Heart left ventricle (tissue), 16 donors: ENCODE measurements at regions not wholly inside any gene's neighbourhood (a gene's known extent, or its start where the extent isn't known, plus 50 kb on each side); places are given as distances from the start of the nearest gene placed in this dataset.

ENCODE experiments used
- ATAC-seq, 4 donors: fragments of 200-7000 bp; cut with Tn5 transposase; one replicate each; pipeline ENCODE4 v1.9.1; 2020 to 2022; ENCODE audit warnings: moderate library complexity in 4 of 4, mild to moderate bottlenecking in 3 of 4, moderate number of reproducible peaks in 1 of 4
- DNase-seq, 5 donors: peaks; one replicate each; pipeline ENCODE4 v3.0.0-alpha.2; 2020
- H3K27ac ChIP-seq, 12 donors: fragments of 200-600 bp; sonication (generic) in 4 of 12; one replicate each; pipeline versions ENCODE4 v1.5.0 to v1.8.0; 2016 to 2022; ENCODE audit warnings: mild to moderate bottlenecking in 2 of 12
- H3K27me3 ChIP-seq, 9 donors: fragments of 200-600 bp; sonication (generic) in 2 of 9; one replicate each; pipeline versions ENCODE4 v1.5.1 to v1.8.0; 2016 to 2022; ENCODE audit warnings: mild to moderate bottlenecking in 3 of 9
- H3K36me3 ChIP-seq, 9 donors: fragments of 200-600 bp; sonication (generic) in 2 of 9; one replicate each; pipeline versions ENCODE4 v1.5.0 to v1.8.0; 2018 to 2022; ENCODE audit warnings: mild to moderate bottlenecking in 2 of 9
- H3K4me1 ChIP-seq, 12 donors: fragments of 200-600 bp; sonication (generic) in 4 of 12; one replicate each; pipeline versions ENCODE4 v1.5.0 to v1.8.0; 2016 to 2022; ENCODE audit warnings: mild to moderate bottlenecking in 3 of 12
- H3K4me3 ChIP-seq, 12 donors: fragments of 200-600 bp; sonication (generic) in 4 of 12; one replicate each; pipeline versions ENCODE4 v1.5.0 to v1.8.0; 2017 to 2022; ENCODE audit warnings: mild to moderate bottlenecking in 9 of 12, moderate library complexity in 4 of 12
- H3K9me3 ChIP-seq, 12 donors: fragments of 200-600 bp; sonication (generic) in 4 of 12; one replicate each; pipeline versions ENCODE4 v1.5.0 to v1.8.0; 2016 to 2022; ENCODE audit warnings: mild to moderate bottlenecking in 1 of 12
- POLR2A ChIP-seq, 2 donors: fragments of 450-650 bp; IDR thresholded peaks; one replicate each; pipeline ENCODE4 v1.6.1; 2017; ENCODE audit warnings: antibody characterized with exemption in 2 of 2, mild to moderate bottlenecking in 2 of 2, moderate library complexity in 2 of 2
- WGBS, 4 donors: extraction: QIAGEN DNeasy Blood & Tissue Kit in 2 of 4; methylation state at CpG; one replicate each; pipeline versions ENCODE4 v1.1.5 to v1.1.7; 2013 to 2018; 5-methylcytosine and 5-hydroxymethylcytosine counted together
- intact Hi-C, 10 donors: fragments of 100-400 bp; cut with DNase I; formaldehyde crosslinking; loops; one replicate each; pipeline versions ENCODE4 v1.11.1 to v1.14.2; 2022
- TF ChIP-seq, protein P1 (sequence below), 12 donors: fragments of 200-600 bp; sonication (generic) in 4 of 12; IDR thresholded peaks; one replicate each; pipeline versions ENCODE4 v1.5.0 to v1.8.0; 2018 to 2022; ENCODE audit warnings: antibody characterized with exemption in 12 of 12, mild to moderate bottlenecking in 5 of 12
- donor health status: ischemic (EF 13 %, LVEDD 7.1; RV severe dilation, severe dysfunction).
- donor health status: healthy with polysubstance abuse.
- donor health status: DM: no; HTN: yes; CAD: no.
- donor health status: DM: no; HTN: no; CAD: no.
- donor health status: ischemic (EF 25% LVEDD 6.9; RV normal size, moderate dysfunction).
- donor health status: ischemic (EF 25% LVEDD 5.7; RV mildly dilated, moderate dysfunction).
- donor health status: healthy.
- donor health status: DM: yes; HTN: yes; CAD: no.
- donor health status: ischemic (EF 35%, LVEDD 5.7; RV mildly dilated, moderate dysfunction).
- donor health status: nonischemic (EF 11% LVEDD 7.7; RV severe dilation, severe dysfunction).
- donor health status: DM: yes; HTN: yes; CAD: no.
- donor health status: PGD.
- donor health status: ischemic (EF 29% LVEDD 5.4; RV normal size, mild dysfunction).
- donor health status: nonischemic (EF 23%, LVEDD 6.1; RV moderate dilation, normal function).

DNA sequence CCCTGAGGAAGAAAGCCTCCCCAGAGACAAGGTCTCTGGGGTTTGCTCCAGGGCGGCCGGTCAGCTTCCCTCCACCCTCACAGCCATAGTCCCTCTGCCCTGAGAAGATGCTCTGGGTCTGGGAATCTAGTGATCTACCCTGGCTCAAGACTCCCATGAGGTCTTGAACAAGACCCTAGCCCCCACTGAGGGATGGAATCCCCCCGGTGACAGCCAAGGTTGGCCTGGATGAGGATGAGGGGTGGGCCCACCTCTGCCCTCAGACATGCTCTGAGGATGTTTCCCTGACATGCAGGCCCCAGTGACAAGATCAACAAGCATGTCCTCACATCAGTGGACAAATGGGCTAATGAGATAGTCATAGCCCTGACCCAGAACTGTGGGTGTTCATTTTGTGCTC, 138.6 kb downstream of the C5orf15 start:
- H3K27me3 ChIP-seq, result peaks cover 0 to 9% (median 0%) of the 10 kb centered on the region in 9 donors
- DNase-seq (no peak), ATAC-seq (no peak)
- H3K9me3 ChIP-seq, result peaks cover 0 to 3% (median 0%) of the 10 kb centered on the region in 12 donors
- TF ChIP-seq, protein P1, sequence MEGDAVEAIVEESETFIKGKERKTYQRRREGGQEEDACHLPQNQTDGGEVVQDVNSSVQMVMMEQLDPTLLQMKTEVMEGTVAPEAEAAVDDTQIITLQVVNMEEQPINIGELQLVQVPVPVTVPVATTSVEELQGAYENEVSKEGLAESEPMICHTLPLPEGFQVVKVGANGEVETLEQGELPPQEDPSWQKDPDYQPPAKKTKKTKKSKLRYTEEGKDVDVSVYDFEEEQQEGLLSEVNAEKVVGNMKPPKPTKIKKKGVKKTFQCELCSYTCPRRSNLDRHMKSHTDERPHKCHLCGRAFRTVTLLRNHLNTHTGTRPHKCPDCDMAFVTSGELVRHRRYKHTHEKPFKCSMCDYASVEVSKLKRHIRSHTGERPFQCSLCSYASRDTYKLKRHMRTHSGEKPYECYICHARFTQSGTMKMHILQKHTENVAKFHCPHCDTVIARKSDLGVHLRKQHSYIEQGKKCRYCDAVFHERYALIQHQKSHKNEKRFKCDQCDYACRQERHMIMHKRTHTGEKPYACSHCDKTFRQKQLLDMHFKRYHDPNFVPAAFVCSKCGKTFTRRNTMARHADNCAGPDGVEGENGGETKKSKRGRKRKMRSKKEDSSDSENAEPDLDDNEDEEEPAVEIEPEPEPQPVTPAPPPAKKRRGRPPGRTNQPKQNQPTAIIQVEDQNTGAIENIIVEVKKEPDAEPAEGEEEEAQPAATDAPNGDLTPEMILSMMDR (IDR thresholded peaks at IDR 0.05), result no peak
- no peak for TF ChIP-seq POLR2A (IDR thresholded peaks at IDR 0.05)
- no peak overlapping the region for H3K4me3 ChIP-seq
- H3K4me1 ChIP-seq, result peaks cover 0 to 8% (median 0%) of the 10 kb centered on the region in 12 donors
- intact Hi-C loops, result no loop called here
- H3K36me3 ChIP-seq, result no peaks in the 10 kb centered on the region
- WGBS, 4 donors, result 73 to 84% (median 77%) methylated on average over 3 of the region's 3 CpGs
- H3K27ac ChIP-seq, result no peak overlapping the region

DNA sequence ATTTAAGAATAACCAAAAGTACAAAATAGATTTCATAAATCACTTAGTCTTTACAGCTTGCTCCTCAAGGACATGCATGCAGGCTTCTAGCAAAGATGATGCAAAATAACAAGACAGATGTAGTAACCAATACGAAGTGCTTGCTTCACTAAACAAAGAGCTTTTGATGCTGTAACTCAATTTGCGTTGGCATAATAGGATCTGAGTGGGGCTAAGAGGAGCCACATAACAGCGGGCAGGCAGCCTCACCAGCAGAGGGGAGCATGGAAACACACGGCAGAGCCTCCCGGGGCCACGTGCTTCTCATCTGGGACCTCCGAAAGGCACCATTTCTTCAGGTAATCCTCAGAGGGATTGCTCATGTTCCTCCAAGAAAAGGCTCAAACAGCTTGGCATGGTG, 139.7 kb downstream of the C5orf15 start:
- H3K4me1 ChIP-seq, result peaks cover 0 to 8% (median 0%) of the 10 kb centered on the region in 12 donors
- H3K36me3 ChIP-seq, result no peaks in the 10 kb centered on the region
- H3K4me3 ChIP-seq, result no peak overlapping the region
- no peak overlapping the region for H3K27ac ChIP-seq
- DNase-seq (no peak), ATAC-seq (no peak)
- intact Hi-C loops, result no loop called here
- H3K27me3 ChIP-seq, result peaks cover 0 to 9% (median 0%) of the 10 kb centered on the region in 9 donors
- H3K9me3 ChIP-seq, result peaks cover 0 to 3% (median 0%) of the 10 kb centered on the region in 12 donors
- no peak for TF ChIP-seq POLR2A (IDR thresholded peaks at IDR 0.05)
- TF ChIP-seq, protein P1 (IDR thresholded peaks at IDR 0.05), result no peak
- 79 to 88% (median 84%) methylated on average over 7 of the region's 7 CpGs for WGBS, 4 donors

DNA sequence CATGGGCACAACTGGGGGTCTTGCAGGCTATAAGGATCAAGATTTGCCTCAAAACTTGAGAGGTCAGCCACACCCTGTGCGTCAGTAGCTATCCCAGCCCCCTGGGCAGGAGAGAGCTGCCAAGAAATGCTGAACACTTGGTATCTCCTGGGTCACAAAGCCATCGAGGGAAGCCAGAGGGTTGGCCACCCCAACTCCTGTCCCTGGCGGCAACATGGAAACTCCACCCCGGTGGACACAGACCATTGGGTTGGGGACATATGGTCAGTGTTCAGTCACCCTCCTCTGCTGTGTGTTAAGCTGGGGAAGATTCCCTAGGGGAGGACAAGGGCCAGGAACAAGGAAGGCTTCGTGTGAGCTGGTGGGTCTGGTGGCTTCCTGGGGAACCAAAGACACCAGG, 140.6 kb downstream of the C5orf15 start:
- whole genome bisulfite sequencing, 4 donors, result 72 to 79% (median 75%) methylated on average over 5 of the region's 5 CpGs
- no peak overlapping the region for H3K27ac ChIP-seq
- intact Hi-C loops, result no loop called here
- H3K4me1 ChIP-seq, result peaks cover 0 to 8% (median 0%) of the 10 kb centered on the region in 12 donors
- DNase-seq, result no peak
- H3K4me3 ChIP-seq, result no peak overlapping the region
- no peaks in the 10 kb centered on the region for H3K36me3 ChIP-seq
- TF ChIP-seq POLR2A (IDR thresholded peaks at IDR 0.05), result no peak
- TF ChIP-seq, protein P1 (IDR thresholded peaks at IDR 0.05), result no peak
- peaks cover 0 to 3% (median 0%) of the 10 kb centered on the region in 12 donors for H3K9me3 ChIP-seq
- ATAC-seq, result no peak
- H3K27me3 ChIP-seq, result peaks cover 0 to 9% (median 0%) of the 10 kb centered on the region in 9 donors

DNA sequence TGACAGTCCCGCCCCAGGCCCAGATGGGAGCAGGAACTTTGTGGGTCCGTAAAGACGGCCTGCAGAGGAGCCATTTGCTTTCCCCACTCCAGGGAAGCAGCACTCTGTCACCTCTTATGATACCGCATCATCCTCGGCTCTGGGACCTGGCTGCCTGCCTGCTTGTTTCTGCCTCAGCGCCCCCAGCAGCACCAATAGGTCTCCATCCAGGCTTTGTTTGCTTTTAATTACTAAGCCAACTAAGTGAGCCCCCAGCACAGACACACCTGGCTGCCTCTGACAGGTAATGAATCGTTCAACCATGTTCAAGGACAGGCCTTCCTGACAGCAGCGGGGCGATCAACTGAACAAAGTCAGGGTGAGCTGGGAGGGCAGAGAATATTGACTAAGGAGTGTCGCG, 141.4 kb downstream of the C5orf15 start:
- intact Hi-C loops, result no loop called here
- peaks cover 0 to 9% (median 0%) of the 10 kb centered on the region in 9 donors for H3K27me3 ChIP-seq
- H3K4me3 ChIP-seq, result no peak overlapping the region
- H3K4me1 ChIP-seq, result peaks cover 0 to 8% (median 0%) of the 10 kb centered on the region in 12 donors
- ATAC-seq, result no peak
- no peaks in the 10 kb centered on the region for H3K36me3 ChIP-seq
- WGBS, 4 donors, result 66 to 88% (median 81%) methylated on average over 11 of the region's 11 CpGs
- no peak for TF ChIP-seq POLR2A (IDR thresholded peaks at IDR 0.05)
- TF ChIP-seq, protein P1 (IDR thresholded peaks at IDR 0.05), result no peak
- DNase-seq, result no peak
- peaks cover 0 to 3% (median 0%) of the 10 kb centered on the region in 12 donors for H3K9me3 ChIP-seq
- no peak overlapping the region for H3K27ac ChIP-seq
